ENCODE measurements at regions not wholly inside any gene's neighbourhood (a gene's known extent, or its start where the extent isn't known, plus 50 kb on each side); places are given as distances from the start of the nearest gene placed in this dataset.

DNA sequence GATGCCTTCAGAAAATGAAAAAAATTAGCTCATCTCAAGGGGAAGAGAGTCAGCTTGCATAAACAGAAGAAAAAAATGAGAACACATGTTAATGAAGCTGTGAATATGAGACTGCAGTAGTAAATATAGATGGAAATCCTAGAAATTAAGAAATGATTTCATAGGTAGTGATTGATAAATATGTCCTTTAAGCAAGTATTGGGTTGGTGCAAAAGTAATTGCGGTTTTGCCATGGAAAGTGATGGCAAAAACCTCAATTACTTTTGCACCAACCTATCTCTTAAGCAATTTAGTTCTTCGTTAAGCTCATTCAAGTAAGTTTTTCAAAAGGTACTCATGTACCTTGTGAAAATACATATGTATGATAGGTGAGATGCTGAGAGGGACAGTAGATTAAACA is 400.9 kb downstream of the SH2D1A start:
- H3K23me2 ChIP-seq (ENCODE audit: low read depth, low read length), result no peaks in the 10 kb centered on the region

More for the DNA sequence above, 400.9 kb downstream of the SH2D1A start:
- Histone ChIP-seq H3K23ac (ENCODE audit: insufficient read length) (no peak overlapping the region), H2BK5ac (ENCODE audit: low read depth, low read length) (no peak overlapping the region), H3K36me3 (ENCODE audit: control insufficient read depth in 2 of 4, insufficient read depth in 4 of 4, low read length in 3 of 4) (no peaks in the 10 kb centered on the region), H3K27me3 (replicated peaks in 1 of 4; ENCODE audit: control insufficient read depth in 3 of 4, extremely low read depth in 1 of 4, insufficient read depth in 3 of 4, low read length in 3 of 4) (no peaks in the 10 kb centered on the region), H2AFZ (ENCODE audit: low read length) (no peak overlapping the region), H3K9me3 (ENCODE audit: insufficient read depth in 2 of 2, low read depth in 1 of 2, low read length in 1 of 2) (no peaks in the 10 kb centered on the region), H2AK5ac (ENCODE audit: low read depth, low read length) (no peak overlapping the region), H3K4me2 (ENCODE audit: insufficient read depth in 1 of 2, low read depth in 2 of 2, low read length in 2 of 2) (no peak overlapping the region), H4K91ac (replicated peaks; ENCODE audit: insufficient read length, low read length) (no peak overlapping the region), H3K18ac (ENCODE audit: extremely low read depth, low read length) (no peak overlapping the region), H2BK120ac (replicated peaks; ENCODE audit: low read depth, low read length) (no peak overlapping the region), H2BK15ac (ENCODE audit: low read length) (no peak overlapping the region), H4K5ac (ENCODE audit: insufficient read length, low read depth, low read length) (no peak overlapping the region), H2BK20ac (ENCODE audit: low read length) (no peak overlapping the region), H3K4me1 (replicated peaks in 1 of 4; ENCODE audit: control insufficient read depth in 3 of 4, insufficient read depth in 4 of 4, low read length in 3 of 4) (no peaks in the 10 kb centered on the region), H3K4ac (replicated peaks; ENCODE audit: insufficient read length, low read depth, low read length) (no peak overlapping the region), H3K56ac (replicated peaks; ENCODE audit: insufficient read length, low read depth, low read length) (no peak overlapping the region), H4K20me1 (replicated peaks in 1 of 2; ENCODE audit: control insufficient read depth in 1 of 2, insufficient read depth in 2 of 2, low read length in 2 of 2) (no peaks in the 10 kb centered on the region), H4K8ac (ENCODE audit: extremely low read depth, insufficient read depth, low read length) (no peak overlapping the region), H3K27ac (ENCODE audit: low read depth, low read length) (no peak overlapping the region), H3K9ac (replicated peaks in 1 of 4; ENCODE audit: extremely low read depth in 1 of 4, low read depth in 3 of 4, low read length in 3 of 4) (no peak overlapping the region), H3K14ac (ENCODE audit: insufficient read length) (no peak overlapping the region), H3K79me1 (ENCODE audit: low read depth, low read length) (no peaks in the 10 kb centered on the region), H3K4me3 (ENCODE audit: extremely low read depth in 1 of 4, insufficient read depth in 2 of 4, low read depth in 3 of 4, low read length in 4 of 4) (no peak overlapping the region), H3K79me2 (ENCODE audit: control insufficient read depth in 1 of 2, insufficient read depth in 2 of 2, low read length in 2 of 2) (no peaks in the 10 kb centered on the region), H2BK12ac (ENCODE audit: low read depth, low read length) (no peak overlapping the region)
- ChIA-PET CTCF (ENCODE audit: partially characterized antibody) (no interaction called here), POLR2A (ENCODE audit: partially characterized antibody) (no interaction called here)
- 88% methylated on average over 2 of the region's 2 CpGs; no CpG with 5 or more reads in 1 of the 2 experiments for whole genome bisulfite sequencing, 2 experiments (ENCODE audit: extremely low coverage in 1 of 2, insufficient coverage in 1 of 2, insufficient read length in 1 of 2, insufficient replicate concordance in 2 of 2, low coverage in 1 of 2, low lambda C conversion rate in 2 of 2, missing lambda C conversion rate in 1 of 2)
- TF ChIP-seq CHD1 (IDR thresholded peaks at IDR 0.05; ENCODE audit: low read depth, low read length) (no peak), BCL11A (IDR thresholded peaks at IDR 0.05; ENCODE audit: low read depth in 2 of 2, low read length in 2 of 2) (no peak), SP1 (IDR thresholded peaks at IDR 0.05; ENCODE audit: low read depth, low read length) (no peak), BRCA1 (IDR thresholded peaks at IDR 0.05; ENCODE audit: low read depth, low read length) (no peak), CBX5 (IDR thresholded peaks at IDR 0.05; ENCODE audit: low read depth, low read length) (no peak), NRF1 (IDR thresholded peaks at IDR 0.05; ENCODE audit: low read depth, low read length) (no peak), TEAD4 (IDR thresholded peaks at IDR 0.05; ENCODE audit: low read depth, low read length) (no peak), RNF2 (IDR thresholded peaks at IDR 0.05; ENCODE audit: borderline replicate concordance, low read depth, low read length, missing control alignments, poor library complexity, severe bottlenecking) (no peak)
- FAIRE-seq (no peak), DNase-seq (ENCODE audit: low read depth in 1 of 2, low spot score in 2 of 2) (no peak)

Measured in H1 (cell line).